SH-SY5Y (cell line): ENCODE measurements at regions not wholly inside any gene's neighbourhood (a gene's known extent, or its start where the extent isn't known, plus 50 kb on each side); places are given as distances from the start of the nearest gene placed in this dataset.

Experiments
- GATA2 ChIP-seq: IDR thresholded peaks from 2 replicates; pipeline ENCODE4 v1.6.1; 2011; ENCODE audit warnings: mild to moderate bottlenecking, low read depth, low read length
- GATA3 ChIP-seq: IDR thresholded peaks from 2 replicates; pipeline ENCODE4 v1.6.1; 2011; ENCODE audit warnings: low read depth, mild to moderate bottlenecking, low read length, moderate library complexity

DNA sequence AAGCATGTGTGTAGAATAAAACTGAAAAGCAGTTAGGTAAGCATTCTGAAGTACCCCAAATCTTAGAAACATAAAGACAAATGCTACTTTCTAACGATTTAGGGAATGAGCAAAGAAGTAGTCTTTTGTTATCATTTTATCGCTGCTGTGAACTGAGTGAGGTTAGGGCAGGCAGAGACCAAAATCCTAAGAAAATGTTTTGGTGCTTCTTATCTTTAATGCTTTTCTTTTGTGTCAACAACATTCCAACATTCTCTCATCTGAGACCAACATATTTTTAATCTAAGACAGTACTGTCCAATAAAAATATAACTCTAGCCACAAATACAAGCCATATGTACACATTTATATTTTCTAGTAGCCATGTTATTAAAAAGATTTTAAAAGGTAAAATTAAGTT lies 789.4 kb upstream of the PIK3C3 start:
- TF ChIP-seq GATA2 (no peak), GATA3 (no peak)
